HG03025 (cell line): ENCODE measurements at regions not wholly inside any gene's neighbourhood (a gene's known extent, or its start where the extent isn't known, plus 50 kb on each side); places are given as distances from the start of the nearest gene placed in this dataset.

Experiments
- ATAC-seq: cut with Tn5 transposase; IDR thresholded peaks from one replicate; pipeline ENCODE4 v1.9.1; 2021; ENCODE audit warnings: mild to moderate bottlenecking, moderate library complexity; ENCODE audit not compliant: unreplicated experiment, low FRiP score

- ATAC-seq: no peak
Observed at GRCh38 chr12:127268706-127269425, 998.1 kb upstream of the TMEM132C start.

GRCh38 chr12:127270193-127270592, 996.8 kb upstream of the TMEM132C start:
- ATAC-seq: no peak

- no peak for ATAC-seq
Observed at GRCh38 chr12:127271776-127272175, 995.2 kb upstream of the TMEM132C start.

GRCh38 chr12:127272864-127273263, 994.1 kb upstream of the TMEM132C start:
- no peak for ATAC-seq

- ATAC-seq: no peak
Observed at GRCh38 chr12:127273626-127274025, 993.3 kb upstream of the TMEM132C start.

GRCh38 chr12:127275416-127275815, 991.6 kb upstream of the TMEM132C start:
- ATAC-seq: no peak

- ATAC-seq: no peak
Observed at GRCh38 chr12:127277882-127278281, 989.1 kb upstream of the TMEM132C start.

GRCh38 chr12:127278351-127278750, 988.6 kb upstream of the TMEM132C start:
- no peak for ATAC-seq

GRCh38 chr12:127280393-127281275, 986.3 kb upstream of the TMEM132C start:
- ATAC-seq: no peak

GRCh38 chr12:127282786-127283565, 984.0 kb upstream of the TMEM132C start:
- ATAC-seq: no peak

GRCh38 chr12:127284021-127284420, 982.9 kb upstream of the TMEM132C start:
- ATAC-seq: no peak

GRCh38 chr12:127284870-127285431, 982.0 kb upstream of the TMEM132C start:
- ATAC-seq: no peak

GRCh38 chr12:127286281-127286680, 980.7 kb upstream of the TMEM132C start:
- ATAC-seq: no peak

GRCh38 chr12:127287256-127287655, 979.7 kb upstream of the TMEM132C start:
- ATAC-seq: no peak

GRCh38 chr12:127290251-127290650, 976.7 kb upstream of the TMEM132C start:
- ATAC-seq: no peak

- ATAC-seq: no peak
Observed at GRCh38 chr12:127292736-127293135, 974.2 kb upstream of the TMEM132C start.

GRCh38 chr12:127293507-127294310, 973.3 kb upstream of the TMEM132C start:
- ATAC-seq: no peak

GRCh38 chr12:127294651-127295210, 972.2 kb upstream of the TMEM132C start:
- no peak for ATAC-seq

- no peak for ATAC-seq
Observed at GRCh38 chr12:127295630-127296029, 971.3 kb upstream of the TMEM132C start.
